ENCODE measurements at regions not wholly inside any gene's neighbourhood (a gene's known extent, or its start where the extent isn't known, plus 50 kb on each side); places are given as distances from the start of the nearest gene placed in this dataset.

- H3K27me3 ChIP-seq: no peaks in the 10 kb centered on the region
- no peak overlapping the region for H3K4me3 ChIP-seq
- Mint-ChIP-seq H3K4me3 (no peak overlapping the region), H3K27ac (no peak overlapping the region), H3K27me3 (ENCODE audit: insufficient read depth, low read depth) (no peaks in the 10 kb centered on the region), H3K36me3 (no peaks in the 10 kb centered on the region), H3K4me1 (peaks cover 3% of the 10 kb centered on the region), H3K9me3 (peaks cover 4% of the 10 kb centered on the region)
- no peak overlapping the region for H3K4me2 ChIP-seq
- no peak overlapping the region for H3K27ac ChIP-seq
- H3K79me2 ChIP-seq (ENCODE audit: low read depth): no peaks in the 10 kb centered on the region
- H4K20me1 ChIP-seq (ENCODE audit: low read depth): no peaks in the 10 kb centered on the region
- H3K9me3 ChIP-seq (ENCODE audit: low read depth): no peaks in the 10 kb centered on the region
- no peak overlapping the region for H2AFZ ChIP-seq (replicated peaks)
- TF ChIP-seq EZH2 (IDR thresholded peaks at IDR 0.05) (no peak), EZH2phosphoT487 (IDR thresholded peaks at IDR 0.05) (no peak), CTCF (IDR thresholded peaks at IDR 0.05) (no peak)
- no peak for DNase-seq (ENCODE audit: low spot score)
- H3K4me1 ChIP-seq: no peaks in the 10 kb centered on the region
- no peak overlapping the region for H3K9ac ChIP-seq
- no peaks in the 10 kb centered on the region for H3K36me3 ChIP-seq
- no peaks in the 10 kb centered on the region for H3F3A ChIP-seq (ENCODE audit: low read depth)
Measured at GRCh38 chr6:63437058-63437457, 117.3 kb upstream of the LGSN start.

- no peaks in the 10 kb centered on the region for H3K4me1 ChIP-seq
- H2AFZ ChIP-seq (replicated peaks): no peak overlapping the region
- no peaks in the 10 kb centered on the region for H4K20me1 ChIP-seq (ENCODE audit: low read depth)
- Mint-ChIP-seq H3K36me3 (no peaks in the 10 kb centered on the region), H3K4me3 (no peak overlapping the region), H3K4me1 (peaks cover 3% of the 10 kb centered on the region), H3K27me3 (ENCODE audit: insufficient read depth, low read depth) (peaks cover 2% of the 10 kb centered on the region), H3K27ac (no peak overlapping the region), H3K9me3 (peaks cover 9% of the 10 kb centered on the region)
- H3K27ac ChIP-seq: no peak overlapping the region
- H3K36me3 ChIP-seq: no peaks in the 10 kb centered on the region
- H3K27me3 ChIP-seq: no peaks in the 10 kb centered on the region
- no peak overlapping the region for H3K4me2 ChIP-seq
- TF ChIP-seq EZH2 (IDR thresholded peaks at IDR 0.05) (no peak), CTCF (IDR thresholded peaks at IDR 0.05) (no peak), EZH2phosphoT487 (IDR thresholded peaks at IDR 0.05) (no peak)
- H3K4me3 ChIP-seq: no peak overlapping the region
- no peaks in the 10 kb centered on the region for H3K79me2 ChIP-seq (ENCODE audit: low read depth)
- H3K9ac ChIP-seq: no peak overlapping the region
- no peaks in the 10 kb centered on the region for H3K9me3 ChIP-seq (ENCODE audit: low read depth)
- no peak for DNase-seq (ENCODE audit: low spot score)
- H3F3A ChIP-seq (ENCODE audit: low read depth): no peaks in the 10 kb centered on the region
Measured at GRCh38 chr6:63440057-63440456, 120.3 kb upstream of the LGSN start.

GRCh38 chr6:63440594-63440993, 120.8 kb upstream of the LGSN start:
- Mint-ChIP-seq H3K4me3 (no peak overlapping the region), H3K27me3 (ENCODE audit: insufficient read depth, low read depth) (peaks cover 2% of the 10 kb centered on the region), H3K36me3 (no peaks in the 10 kb centered on the region), H3K4me1 (peaks cover 3% of the 10 kb centered on the region), H3K9me3 (peaks cover 9% of the 10 kb centered on the region), H3K27ac (no peak overlapping the region)
- H3K9ac ChIP-seq: no peak overlapping the region
- TF ChIP-seq EZH2 (IDR thresholded peaks at IDR 0.05) (no peak), CTCF (IDR thresholded peaks at IDR 0.05) (no peak), EZH2phosphoT487 (IDR thresholded peaks at IDR 0.05) (no peak)
- no peak overlapping the region for H3K27ac ChIP-seq
- no peaks in the 10 kb centered on the region for H3K36me3 ChIP-seq
- H3K9me3 ChIP-seq (ENCODE audit: low read depth): no peaks in the 10 kb centered on the region
- H3K4me3 ChIP-seq: no peak overlapping the region
- no peak overlapping the region for H3K4me2 ChIP-seq
- H3K79me2 ChIP-seq (ENCODE audit: low read depth): no peaks in the 10 kb centered on the region
- no peaks in the 10 kb centered on the region for H4K20me1 ChIP-seq (ENCODE audit: low read depth)
- no peak for DNase-seq (ENCODE audit: low spot score)
- no peak overlapping the region for H2AFZ ChIP-seq (replicated peaks)
- H3K27me3 ChIP-seq: no peaks in the 10 kb centered on the region
- H3F3A ChIP-seq (ENCODE audit: low read depth): no peaks in the 10 kb centered on the region
- no peaks in the 10 kb centered on the region for H3K4me1 ChIP-seq

Measured in neural progenitor cell (in vitro differentiated cells).